ENCODE measurements at regions not wholly inside any gene's neighbourhood (a gene's known extent, or its start where the extent isn't known, plus 50 kb on each side); places are given as distances from the start of the nearest gene placed in this dataset.

DNA sequence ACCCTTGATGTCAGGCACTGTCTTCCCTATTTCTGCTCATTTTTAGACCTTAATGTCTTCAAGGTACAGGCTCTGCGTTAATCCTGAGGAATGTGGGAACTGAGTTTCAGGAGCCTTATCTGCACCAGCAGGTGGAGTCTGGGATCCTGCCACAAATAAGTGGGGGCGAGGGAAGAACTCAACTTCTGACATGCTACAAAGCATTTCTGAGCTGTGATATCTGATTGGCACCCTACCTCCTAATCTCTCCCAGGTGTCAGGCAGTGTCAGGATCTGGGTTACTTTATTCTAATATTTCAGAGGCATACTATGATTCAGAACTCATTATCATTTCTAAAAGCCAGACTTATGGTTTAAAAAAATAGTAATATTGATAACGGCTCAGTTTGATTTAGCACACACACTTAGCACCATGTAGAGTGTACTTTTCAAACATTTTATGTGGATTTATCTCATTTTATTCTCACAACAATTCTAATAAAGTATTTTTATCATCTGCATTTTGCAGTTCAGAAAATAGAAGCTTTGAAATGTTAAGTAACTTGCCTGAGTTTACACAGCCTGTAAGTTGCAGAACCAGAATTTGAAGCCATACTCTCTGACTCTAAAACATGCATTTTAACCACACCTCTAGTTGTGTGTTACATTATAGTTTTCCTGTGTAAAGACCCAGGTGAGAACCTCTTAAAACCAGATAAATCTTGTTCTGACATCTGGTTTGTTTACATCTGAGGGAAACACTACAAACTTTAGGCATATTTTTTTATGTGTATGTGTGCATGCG lies 358.6 kb downstream of the TDRD3 start:
- no peak for TF ChIP-seq POLR2A (IDR thresholded peaks at IDR 0.05; ENCODE audit: low read length)
- no peak for TF ChIP-seq GATA1 (IDR thresholded peaks at IDR 0.05; ENCODE audit: low read depth, low read length)
